Epithelial cell of proximal tubule (primary cell): ENCODE measurements at regions not wholly inside any gene's neighbourhood (a gene's known extent, or its start where the extent isn't known, plus 50 kb on each side); places are given as distances from the start of the nearest gene placed in this dataset.

Experiments used
- DNase-seq: peaks from one replicate; pipeline ENCODE4 v3.0.0-alpha.2; 2011; ENCODE audit warnings: low read depth
- H3K4me3 ChIP-seq: 2 replicates; pipeline ENCODE4 v1.5.1; 2011; ENCODE audit warnings: low read depth, mild to moderate bottlenecking, low read length
- CTCF ChIP-seq: conservative IDR thresholded peaks from 2 replicates; pipeline ENCODE4 v1.5.1; 2012; ENCODE audit warnings: low read depth, mild to moderate bottlenecking, low read length

- no peak for DNase-seq
- no peak for TF ChIP-seq CTCF
- H3K4me3 ChIP-seq, result no peak overlapping the region
Measured at GRCh38 chr7:17699696-17700095, 240.6 kb downstream of the SNX13 start.

GRCh38 chr7:17700138-17700537 is 240.2 kb downstream of the SNX13 start:
- no peak for DNase-seq
- no peak for TF ChIP-seq CTCF
- H3K4me3 ChIP-seq, result no peak overlapping the region

GRCh38 chr7:17706275-17706674 is 234.0 kb downstream of the SNX13 start:
- no peak overlapping the region for H3K4me3 ChIP-seq
- no peak for TF ChIP-seq CTCF
- no peak for DNase-seq

GRCh38 chr7:17706734-17707133 is 233.6 kb downstream of the SNX13 start:
- DNase-seq, result no peak
- no peak overlapping the region for H3K4me3 ChIP-seq
- TF ChIP-seq CTCF, result peak; percentile 85

- TF ChIP-seq CTCF, result no peak
- H3K4me3 ChIP-seq, result no peak overlapping the region
- DNase-seq, result no peak
Measured at GRCh38 chr7:17709127-17709526, 231.2 kb downstream of the SNX13 start.

GRCh38 chr7:17709599-17709998 is 230.7 kb downstream of the SNX13 start:
- DNase-seq, result no peak
- H3K4me3 ChIP-seq, result no peak overlapping the region
- no peak for TF ChIP-seq CTCF

- DNase-seq, result no peak
- no peak for TF ChIP-seq CTCF
- H3K4me3 ChIP-seq, result no peak overlapping the region
Measured at GRCh38 chr7:17710312-17710711, 230.0 kb downstream of the SNX13 start.
